Astrocyte of the hippocampus (primary cell): ENCODE measurements at regions not wholly inside any gene's neighbourhood (a gene's known extent, or its start where the extent isn't known, plus 50 kb on each side); places are given as distances from the start of the nearest gene placed in this dataset.
A peak's percentile ranks its signal among the peaks of the same experiment; 100 is the strongest.

ENCODE experiments used
- DNase-seq: peaks from one replicate; pipeline ENCODE4 v3.0.0; 2011; ENCODE audit warnings: low read depth, low spot score

DNA sequence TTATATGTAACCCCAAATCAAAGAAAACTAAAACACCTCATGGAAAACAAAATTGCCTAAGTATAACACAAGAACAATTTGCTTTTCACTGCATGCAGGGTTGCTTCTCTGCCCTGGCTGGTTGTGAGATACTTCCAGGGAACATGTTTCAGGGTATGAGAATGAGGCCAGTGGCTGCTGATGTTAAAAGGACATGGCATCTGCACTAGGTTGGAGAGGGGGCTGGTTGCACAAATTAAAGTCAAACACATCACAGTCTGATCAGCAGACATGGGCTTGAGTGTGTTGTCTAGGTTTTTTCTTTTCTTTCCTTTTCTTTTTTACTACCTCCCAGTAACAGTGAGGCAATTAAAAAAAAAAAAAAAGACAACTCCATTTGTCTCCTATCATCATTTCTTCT lies 374.9 kb downstream of the MCTP2 start:
- DNase-seq: no peak

DNA sequence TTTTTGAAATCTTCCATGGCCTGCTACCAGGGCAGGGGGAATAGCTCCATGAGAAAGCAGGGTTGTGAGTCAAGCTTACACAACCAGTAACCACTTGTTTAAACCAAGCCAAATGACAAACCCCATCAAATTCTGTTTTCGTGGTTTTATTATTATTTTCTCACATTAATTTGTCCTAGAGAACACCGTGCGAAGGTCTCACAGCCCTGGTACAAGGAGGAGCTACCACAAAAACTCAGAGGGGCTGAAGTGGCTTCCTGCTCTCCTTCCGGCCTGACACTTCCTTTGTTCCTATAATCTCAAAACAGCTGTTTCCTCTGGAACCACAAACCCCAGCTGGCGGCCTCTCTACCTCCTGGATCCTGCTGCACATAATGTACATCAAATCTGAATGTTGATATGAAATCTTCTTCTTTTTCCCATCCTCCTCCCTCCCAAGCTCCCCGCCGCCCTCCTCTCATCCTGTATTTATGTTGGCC lies 375.9 kb downstream of the MCTP2 start:
- no peak for DNase-seq

DNA sequence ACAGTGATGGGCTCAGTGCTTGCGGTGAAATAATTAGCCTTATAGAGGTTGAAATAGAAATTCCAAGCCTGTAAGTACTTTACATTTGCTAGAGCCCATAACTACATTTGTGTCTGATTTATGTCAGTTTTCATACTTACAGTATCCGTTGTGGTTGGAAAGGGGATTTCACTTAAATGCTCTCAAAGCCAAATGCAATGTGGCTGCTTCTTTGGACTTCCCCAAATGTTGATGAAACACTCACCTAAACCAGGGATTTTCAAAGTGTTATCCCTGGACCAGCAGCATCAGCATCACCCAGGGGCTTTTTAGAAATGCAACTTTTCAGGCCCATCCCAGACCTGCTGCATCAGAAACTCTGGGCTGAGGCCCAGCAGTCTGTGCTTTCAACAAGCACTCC lies 378.7 kb downstream of the MCTP2 start:
- DNase-seq: no peak

DNA sequence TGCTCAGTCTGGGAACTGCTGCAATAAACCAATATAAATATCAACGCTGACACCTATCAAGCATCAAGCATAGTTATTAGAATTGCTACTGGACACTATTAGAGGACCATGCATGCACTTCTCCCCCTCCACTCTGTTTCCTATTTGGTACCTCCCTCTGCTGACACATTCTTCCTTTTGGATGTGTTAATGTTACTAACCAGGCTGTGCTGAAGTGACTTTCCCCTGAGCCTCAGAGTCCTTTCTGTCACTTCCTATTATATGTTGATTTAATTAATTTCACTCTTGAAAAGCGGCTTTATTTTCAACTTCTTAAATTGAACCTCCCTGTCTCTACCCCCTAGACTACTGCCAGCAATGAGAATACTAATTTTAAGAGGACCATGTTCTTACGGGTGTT lies 379.1 kb downstream of the MCTP2 start:
- DNase-seq: no peak

DNA sequence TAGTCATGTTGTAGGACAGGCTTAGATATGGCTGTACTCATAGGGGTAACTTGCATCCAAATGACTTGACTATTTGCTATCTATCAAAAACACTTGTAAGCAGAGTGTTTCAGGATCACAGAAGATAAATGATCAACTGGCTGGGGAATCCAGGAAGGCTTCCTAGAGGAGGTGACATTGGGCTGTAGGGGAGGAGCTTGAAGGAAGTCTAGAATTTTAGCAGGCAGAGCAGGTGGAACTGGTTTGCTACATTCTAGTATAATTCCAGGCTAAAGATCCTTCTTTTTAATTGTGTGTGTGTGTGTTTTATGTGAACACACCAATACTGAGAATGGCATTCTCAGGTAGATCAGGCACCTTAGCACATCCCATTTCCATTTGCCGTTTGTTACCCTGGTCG lies 380.3 kb downstream of the MCTP2 start:
- DNase-seq: no peak

DNA sequence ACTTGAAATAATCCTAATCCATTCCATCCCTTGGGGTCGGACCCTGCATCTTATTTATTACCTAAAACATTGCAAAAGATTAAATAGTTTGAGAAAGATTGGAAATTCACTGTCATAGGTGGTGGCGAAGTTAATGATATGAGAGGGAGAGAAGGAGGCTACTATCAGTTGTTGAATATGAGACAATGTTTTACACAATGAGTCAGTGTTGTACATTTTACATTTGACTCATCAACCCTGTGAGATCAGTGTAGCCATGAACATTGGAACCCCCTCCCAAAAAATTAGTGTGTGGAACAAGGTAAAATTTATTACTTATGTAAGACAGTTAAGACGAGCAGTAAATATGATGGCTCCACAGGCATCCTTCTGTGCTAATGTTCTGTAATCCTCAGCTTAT lies 384.3 kb downstream of the MCTP2 start:
- DNase-seq: no peak

DNA sequence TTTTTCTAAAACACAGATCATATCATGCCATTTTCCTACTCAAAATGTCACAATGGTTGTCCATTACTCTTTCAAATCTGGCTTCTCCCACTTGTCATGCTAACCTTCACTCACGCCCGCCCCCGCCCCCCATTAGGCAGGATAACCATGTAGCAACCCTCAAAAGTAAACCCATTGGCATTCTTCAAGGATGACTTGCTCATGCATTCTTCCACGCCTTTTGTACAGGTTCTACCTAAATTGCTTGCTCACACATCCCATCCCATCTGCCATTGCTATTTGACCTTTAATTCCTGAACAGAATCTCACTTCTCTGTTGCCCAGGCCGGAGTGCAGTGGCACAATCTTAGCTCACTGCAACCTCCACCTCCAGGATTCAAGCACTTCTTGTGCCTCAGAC lies 389.3 kb downstream of the MCTP2 start:
- DNase-seq: no peak

DNA sequence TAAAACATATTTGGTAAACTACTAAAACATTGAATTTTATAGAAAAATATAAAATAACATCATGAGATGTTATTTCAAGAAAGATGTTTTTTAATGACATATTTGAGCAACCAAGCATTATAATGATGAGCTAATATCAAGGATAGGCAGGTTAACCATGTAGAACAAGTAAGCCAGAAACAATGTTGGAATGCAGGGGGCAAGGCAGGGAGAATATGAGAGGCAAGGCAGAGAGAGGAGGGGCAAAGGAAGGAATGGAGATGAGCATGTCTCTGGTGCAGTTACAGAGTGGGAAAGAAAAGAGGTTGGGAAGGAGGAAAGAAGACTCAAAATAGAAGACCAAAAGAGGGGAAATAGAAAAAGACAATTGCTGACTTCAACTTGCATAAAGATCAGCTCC lies 390.4 kb downstream of the MCTP2 start:
- no peak for DNase-seq

DNA sequence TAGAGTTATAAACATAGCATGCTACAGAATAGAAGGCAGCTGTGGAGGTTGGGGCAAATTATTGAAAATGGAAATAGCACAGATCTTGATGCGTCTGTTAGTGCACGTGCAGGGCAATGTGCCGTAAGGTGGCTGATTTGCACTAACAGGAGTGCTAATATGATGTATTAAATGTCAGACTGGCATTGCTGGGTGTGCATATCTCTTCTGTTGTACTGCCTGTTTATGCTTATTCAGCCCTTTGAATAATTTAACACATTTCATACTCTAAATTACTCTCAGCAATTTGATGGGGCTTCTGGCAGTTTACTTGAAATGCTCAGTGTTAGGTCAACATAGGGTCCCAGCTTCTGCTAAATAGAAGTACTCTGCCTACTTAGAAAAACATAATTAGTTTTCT lies 395.6 kb downstream of the MCTP2 start:
- DNase-seq: no peak

DNA sequence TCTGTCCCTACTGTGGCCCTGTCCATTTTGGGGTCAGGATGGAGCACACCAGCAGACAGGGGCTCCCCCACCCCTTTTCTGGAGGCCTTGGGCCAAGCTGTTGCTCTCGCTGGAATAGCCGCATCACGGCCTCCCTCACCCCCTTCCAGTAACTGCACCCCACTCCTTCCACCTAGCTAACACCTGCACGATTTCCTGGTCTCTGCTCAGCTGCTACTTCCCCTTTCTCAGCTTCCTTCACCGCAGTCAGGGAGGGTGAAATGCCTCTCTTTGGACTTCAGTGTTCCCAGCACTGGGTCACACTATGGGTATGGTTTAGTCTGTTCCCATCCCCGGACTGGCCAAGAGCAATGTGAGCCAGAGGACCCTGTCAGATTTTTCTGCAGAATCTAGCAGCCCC lies 400.2 kb downstream of the MCTP2 start:
- no peak for DNase-seq

DNA sequence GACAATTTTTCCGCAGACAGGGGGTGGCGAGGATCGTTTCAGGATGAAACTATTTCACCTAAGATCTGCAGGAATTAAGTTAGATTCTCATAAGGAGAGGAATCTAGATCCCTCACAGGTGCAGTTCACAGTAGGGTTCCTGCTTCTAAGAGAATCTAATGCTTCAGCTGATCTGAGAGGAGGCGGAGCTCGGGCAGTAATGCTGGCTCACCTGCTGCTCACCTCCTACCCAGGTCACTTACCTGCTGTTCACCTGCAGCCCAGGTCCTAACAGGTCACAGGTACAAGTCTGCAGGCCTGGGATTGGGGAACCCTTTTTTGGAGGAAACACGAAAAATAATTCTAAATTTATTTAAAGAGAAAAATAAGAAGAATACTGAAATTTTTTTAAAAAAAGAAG lies 406.8 kb downstream of the MCTP2 start:
- no peak for DNase-seq

DNA sequence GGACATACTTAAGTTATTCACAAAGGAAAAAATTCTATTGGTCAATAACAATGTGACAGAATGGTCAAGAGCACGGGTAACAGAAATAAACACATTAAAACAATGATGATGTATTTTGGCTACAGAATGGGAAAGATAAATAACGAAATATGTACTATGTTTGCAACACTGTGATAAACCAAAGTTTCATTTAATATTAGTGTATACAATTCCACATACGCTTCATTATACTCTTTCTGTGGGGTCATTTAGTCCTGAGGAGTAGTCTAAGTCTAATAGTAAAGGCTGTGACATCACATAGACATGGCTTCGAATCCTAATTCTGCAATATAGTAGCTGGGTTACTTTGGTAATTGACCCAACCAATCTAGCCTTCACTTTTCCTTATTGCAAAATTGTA lies 408.3 kb downstream of the MCTP2 start:
- no peak for DNase-seq

DNA sequence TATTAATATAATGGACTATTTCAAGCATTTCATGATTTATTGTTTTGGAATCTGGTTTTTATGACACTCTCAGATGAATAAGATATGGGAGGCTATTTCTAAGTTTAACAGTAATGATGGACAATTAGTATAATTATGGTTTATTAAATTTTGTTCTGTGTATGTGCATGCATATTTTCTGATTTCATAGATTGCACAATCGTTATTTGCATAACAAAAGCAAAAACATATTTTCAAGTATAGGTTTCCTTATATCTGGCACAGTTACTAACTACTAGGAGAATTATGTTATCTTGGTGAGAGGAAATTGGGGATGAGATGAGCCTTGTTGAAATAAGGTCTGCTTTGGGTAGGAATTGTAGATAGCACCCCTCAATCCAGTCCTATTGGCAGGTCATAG lies 413.1 kb downstream of the MCTP2 start:
- DNase-seq: no peak

DNA sequence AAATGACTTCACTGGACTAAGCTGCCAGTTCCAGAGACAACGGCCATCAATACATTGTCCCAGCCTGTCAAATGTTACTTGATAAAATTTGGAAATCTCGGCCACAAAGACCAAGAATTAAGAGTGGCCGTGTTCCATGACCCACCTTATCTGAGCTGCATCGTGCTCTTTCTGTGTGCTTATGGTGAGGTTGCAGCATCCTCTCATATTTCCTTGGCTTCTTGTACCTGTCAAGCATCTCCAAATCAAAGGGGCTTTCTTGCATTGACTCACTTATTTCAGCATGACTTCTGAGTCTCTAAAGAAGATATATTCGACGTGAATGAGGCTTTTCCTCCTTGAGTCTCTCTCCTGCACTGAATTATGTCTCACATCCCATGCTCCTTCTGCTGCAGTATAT lies 421.7 kb downstream of the MCTP2 start:
- DNase-seq: no peak

DNA sequence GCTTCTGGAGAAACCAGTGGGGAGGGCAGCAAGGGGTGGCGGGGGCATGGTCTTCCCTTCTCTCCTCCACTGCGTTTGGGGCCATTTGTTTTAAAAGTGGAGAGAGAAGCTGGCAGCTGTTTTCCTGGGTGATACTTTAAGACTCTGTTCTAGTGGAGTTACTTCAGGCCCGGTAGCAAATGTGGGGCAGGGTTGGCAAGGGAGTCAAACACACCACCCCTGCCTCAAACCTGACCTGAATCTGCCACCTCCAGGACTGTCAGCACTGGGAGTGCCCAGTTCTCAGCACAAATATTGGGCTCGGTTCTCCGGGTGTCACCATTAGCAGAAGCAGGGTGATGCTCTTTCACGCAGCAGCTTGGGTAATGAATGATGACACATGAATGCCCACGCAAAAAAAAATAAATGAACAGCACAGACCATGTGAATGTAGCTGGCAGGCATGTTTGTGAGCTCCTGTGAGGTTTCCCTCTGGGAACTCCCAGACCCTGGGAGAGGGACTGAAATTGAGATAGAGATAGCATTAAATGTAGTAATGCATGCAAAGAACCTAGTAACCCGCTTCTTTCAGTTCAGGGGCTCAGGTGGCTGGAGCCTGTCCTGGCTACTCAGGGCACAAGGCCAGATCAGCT lies 424.0 kb downstream of the MCTP2 start:
- no peak for DNase-seq

DNA sequence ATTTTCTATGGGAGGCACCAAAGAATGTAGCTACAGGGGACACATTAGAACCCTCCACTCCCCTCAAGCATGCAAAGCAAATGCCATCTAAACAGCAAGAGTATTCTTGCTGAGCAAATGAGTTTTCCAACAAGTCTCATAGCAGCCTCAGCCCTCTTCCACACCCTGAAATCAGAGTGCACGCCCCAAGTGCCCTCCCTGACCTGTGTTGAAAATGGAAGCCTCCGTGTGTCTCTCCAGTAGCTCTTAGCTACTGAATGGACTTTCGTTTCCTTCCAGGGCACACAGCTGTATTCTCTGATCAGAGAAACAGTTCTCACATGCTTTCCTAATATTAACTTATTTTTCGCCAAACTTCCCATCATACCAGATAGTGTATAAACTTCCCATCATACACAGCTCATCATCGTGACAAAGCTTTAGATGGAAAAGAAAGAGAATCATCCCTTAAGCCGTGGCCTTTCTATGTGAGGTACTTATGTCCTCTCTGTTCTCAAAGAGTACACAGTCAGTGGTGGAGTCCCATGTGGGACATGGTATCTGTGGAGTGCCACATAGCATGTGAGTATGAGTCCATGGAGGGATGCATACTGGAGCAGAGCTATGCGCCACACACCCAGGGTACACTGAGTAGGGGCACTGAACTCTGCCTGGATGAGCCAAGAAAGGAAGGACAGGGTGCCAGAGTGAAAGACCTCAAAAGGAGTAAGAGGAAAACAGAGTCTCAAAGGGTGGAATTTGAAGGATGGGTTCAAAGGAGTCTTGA lies 434.5 kb downstream of the MCTP2 start:
- no peak for DNase-seq

DNA sequence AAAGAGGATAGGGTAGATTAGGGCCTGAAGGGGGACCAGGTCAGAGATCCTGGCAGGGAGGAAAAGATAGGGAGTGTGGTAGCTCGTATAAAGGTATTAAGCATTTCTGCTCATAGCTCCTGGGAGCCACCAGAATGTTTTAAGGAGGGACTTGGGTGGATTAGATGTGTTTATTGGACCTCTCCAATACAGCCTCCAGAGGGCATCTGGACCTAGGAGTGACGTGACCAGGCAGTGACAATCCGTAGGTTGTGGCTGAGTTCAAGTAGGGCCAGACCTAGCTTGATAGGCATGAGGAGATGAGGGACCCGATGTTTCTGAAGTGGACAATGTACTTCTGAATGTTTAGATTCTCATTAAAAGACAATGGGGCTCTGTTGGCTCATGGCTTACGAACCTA lies 435.2 kb downstream of the MCTP2 start:
- no peak for DNase-seq

DNA sequence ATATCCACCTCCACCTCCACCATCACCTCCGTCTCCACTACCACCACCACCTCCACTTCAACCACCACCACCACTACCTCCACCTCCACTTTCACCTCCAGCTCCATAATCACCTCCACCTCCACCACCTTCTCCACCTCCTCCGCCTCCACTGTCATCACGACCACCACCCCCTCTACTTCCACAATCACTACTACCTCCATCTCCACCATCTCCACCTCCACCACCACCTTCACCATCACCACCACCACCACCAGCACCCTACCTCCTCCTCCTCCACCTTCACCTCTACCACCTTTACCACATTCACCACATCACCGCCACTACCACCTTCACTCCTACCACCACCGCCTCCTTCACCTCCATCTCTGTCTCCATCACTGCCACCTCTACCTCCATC lies 435.7 kb downstream of the MCTP2 start:
- no peak for DNase-seq

DNA sequence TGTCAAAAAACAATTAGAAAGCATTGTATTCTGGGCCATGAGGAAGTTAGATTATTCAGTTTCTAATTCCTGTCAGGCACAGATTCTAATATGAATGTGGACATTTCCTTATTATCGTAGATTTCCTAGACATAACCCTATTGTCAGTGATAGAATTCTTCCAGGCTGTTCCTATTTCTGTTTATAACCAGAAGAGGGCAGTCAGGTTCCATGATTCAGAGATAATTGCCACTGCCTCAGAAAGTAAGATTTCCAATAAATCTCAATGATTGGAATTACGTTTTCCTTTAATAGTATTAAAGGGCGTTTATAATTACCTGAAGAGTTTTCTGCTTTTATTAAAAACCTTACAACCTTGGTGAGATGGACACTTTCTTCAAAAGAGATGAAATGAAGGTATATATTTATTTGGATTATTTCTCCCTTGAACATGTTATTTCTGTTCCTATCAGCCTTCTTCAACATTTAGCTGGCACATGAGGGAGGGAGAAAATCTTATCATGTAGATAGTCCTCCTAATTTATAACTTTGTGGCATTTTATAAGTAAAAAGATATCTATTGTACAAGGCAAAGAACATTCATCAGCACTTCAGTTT lies 439.2 kb downstream of the MCTP2 start:
- peak; percentile 59 for DNase-seq

DNA sequence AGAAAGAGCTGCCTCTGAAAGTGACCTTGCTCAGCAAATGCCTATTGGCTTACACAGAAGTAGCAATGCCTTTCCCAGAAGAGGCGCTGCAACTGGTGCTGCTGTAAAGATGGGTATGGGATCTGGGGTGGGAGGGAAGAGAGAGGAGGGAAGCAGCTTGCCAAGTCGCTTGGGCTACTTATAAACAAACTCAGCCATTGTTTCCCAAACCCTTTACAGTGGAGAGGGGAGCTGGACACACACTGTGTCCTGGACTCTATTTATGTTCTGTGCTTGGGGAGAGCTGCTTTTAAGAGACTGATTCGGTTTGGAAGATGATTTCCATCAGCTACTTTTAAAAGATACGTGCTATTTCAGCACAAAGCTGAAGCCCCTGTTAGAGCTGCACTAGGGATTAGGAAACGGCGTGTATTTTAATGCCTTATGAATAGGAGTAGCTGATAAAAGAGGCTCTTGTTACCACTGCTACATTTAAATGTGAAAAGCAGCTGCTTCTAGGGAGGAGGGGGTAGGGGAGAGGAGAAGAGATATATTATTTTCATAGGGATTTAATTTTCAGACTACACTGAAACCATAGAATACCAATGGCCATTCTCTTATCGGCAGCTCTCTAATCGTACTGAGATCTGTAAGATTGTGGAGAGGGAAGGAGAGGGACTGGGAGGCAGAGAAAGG lies 440.6 kb downstream of the MCTP2 start:
- peak; percentile 34 for DNase-seq

DNA sequence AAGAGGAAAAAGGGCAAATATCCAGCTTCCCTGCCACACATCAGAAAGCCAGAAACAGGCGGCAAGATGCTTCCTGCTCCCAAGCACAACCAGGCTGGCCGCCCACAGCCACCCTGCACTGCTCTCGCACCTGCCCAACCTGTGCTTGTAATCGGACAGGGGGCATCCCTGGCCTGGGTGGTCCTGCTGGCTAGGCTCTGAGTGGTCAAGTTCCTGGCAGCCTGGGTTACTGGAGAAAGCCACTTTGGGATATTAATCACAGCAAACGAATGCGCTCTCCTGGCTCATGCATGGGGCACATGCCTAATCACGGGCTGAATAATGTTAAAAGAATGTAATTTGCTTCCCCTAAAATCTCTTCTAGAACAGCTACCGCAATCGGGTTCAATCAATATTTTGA lies 442.4 kb downstream of the MCTP2 start:
- peak; percentile 44 for DNase-seq

DNA sequence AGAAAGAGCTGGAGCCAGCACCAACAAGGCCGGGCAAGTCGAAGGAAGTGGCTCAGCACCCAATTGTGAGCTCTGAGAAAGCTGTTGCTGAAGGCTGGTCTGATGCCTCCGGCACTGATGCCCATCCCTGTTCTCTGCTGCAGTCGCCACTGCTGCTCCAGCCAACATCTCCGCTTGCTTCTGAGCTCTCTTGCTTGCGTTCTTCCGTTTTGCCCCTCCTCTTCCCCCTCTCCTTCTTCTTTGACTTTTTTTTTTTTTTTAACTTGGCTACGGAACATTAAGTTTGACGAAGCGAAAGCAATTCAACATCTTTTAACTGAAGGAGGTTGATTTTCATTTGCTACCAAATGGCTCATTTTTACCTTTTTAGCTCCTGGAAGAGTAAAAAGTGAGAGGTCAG lies 442.9 kb downstream of the MCTP2 start:
- DNase-seq: peak; percentile 56
